ENCODE measurements at regions not wholly inside any gene's neighbourhood (a gene's known extent, or its start where the extent isn't known, plus 50 kb on each side); places are given as distances from the start of the nearest gene placed in this dataset.

DNA sequence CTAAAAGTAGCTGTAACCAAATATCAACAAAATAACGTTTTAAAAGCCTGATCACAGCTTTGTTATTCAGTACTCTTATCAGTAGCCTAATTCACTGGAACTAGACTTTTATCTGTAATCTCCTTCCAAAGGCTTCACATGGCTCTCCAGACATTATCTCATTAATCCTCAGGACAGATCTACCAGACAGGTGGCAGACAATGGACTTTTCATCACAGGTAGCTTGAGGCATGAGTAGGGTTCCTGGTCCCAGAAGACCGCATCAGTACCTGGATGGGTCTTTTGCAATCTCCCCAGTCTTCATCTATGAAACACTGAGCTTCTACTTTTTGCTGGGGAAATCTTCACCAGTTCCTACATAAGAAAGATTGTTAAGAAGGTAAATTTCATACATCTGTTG lies 132.2 kb upstream of the FOXD3 start:
- H3K9me3 ChIP-seq (ENCODE audit: insufficient read depth, low read depth, low read length), result no peaks in the 10 kb centered on the region
- no peaks in the 10 kb centered on the region for H3K79me2 ChIP-seq (ENCODE audit: insufficient read depth, low read length)
- no peak overlapping the region for H3K4me3 ChIP-seq (ENCODE audit: low read length, poor library complexity, severe bottlenecking)
- no peak overlapping the region for H2AFZ ChIP-seq (ENCODE audit: low read length)
- H4K20me1 ChIP-seq (ENCODE audit: insufficient read depth, low read length, poor library complexity, severe bottlenecking), result no peaks in the 10 kb centered on the region
- H3K4me1 ChIP-seq (ENCODE audit: insufficient read depth, low read length, poor library complexity, severe bottlenecking), result no peaks in the 10 kb centered on the region
- no peak overlapping the region for H3K9ac ChIP-seq (ENCODE audit: low read depth, low read length, poor library complexity, severe bottlenecking)
- H3K36me3 ChIP-seq (ENCODE audit: insufficient read depth, low read length), result no peaks in the 10 kb centered on the region
- no peaks in the 10 kb centered on the region for H3F3A ChIP-seq (ENCODE audit: low read depth)
- no peaks in the 10 kb centered on the region for H3K27me3 ChIP-seq (ENCODE audit: insufficient read depth, low read length, poor library complexity, severe bottlenecking)
- H3K4me2 ChIP-seq (ENCODE audit: low read depth, low read length, poor library complexity, severe bottlenecking), result no peak overlapping the region
- no peaks in the 10 kb centered on the region for H3K9me2 ChIP-seq (replicated peaks; ENCODE audit: low read depth, low read length)
- TF ChIP-seq, protein P1, sequence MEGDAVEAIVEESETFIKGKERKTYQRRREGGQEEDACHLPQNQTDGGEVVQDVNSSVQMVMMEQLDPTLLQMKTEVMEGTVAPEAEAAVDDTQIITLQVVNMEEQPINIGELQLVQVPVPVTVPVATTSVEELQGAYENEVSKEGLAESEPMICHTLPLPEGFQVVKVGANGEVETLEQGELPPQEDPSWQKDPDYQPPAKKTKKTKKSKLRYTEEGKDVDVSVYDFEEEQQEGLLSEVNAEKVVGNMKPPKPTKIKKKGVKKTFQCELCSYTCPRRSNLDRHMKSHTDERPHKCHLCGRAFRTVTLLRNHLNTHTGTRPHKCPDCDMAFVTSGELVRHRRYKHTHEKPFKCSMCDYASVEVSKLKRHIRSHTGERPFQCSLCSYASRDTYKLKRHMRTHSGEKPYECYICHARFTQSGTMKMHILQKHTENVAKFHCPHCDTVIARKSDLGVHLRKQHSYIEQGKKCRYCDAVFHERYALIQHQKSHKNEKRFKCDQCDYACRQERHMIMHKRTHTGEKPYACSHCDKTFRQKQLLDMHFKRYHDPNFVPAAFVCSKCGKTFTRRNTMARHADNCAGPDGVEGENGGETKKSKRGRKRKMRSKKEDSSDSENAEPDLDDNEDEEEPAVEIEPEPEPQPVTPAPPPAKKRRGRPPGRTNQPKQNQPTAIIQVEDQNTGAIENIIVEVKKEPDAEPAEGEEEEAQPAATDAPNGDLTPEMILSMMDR (conservative IDR thresholded peaks at IDR 0.05; ENCODE audit: low read length), result no peak
- no peak for TF ChIP-seq EZH2phosphoT487 (IDR thresholded peaks at IDR 0.05; ENCODE audit: borderline replicate concordance)

DNA sequence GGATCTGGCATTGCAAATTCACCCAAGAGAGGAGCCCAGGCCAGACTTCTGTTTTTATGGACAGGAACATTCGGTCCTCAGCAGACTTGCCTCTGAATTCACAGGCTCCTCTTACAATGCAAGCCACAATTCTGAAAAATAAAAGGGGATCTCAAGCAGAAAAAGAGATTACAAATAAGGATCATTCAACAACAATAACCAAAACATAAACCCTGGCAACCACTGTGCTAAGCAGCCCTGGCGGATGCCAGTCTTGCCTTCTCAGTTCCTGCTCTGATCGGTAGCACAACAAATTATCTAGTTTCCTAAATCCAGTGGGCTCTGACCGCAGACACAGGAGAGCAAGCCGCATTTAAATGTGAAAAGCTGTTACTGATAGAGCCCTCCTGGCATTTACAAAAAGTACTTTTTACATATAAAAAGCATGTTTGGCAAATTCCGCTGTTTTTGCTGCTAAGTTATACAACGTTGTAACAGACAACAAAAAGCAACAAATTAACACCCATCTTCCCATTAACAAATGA lies 123.4 kb upstream of the FOXD3 start:
- Histone ChIP-seq H2AFZ (ENCODE audit: low read length) (no peak overlapping the region), H3K9me2 (replicated peaks; ENCODE audit: low read depth, low read length) (no peaks in the 10 kb centered on the region), H3K4me3 (ENCODE audit: low read length, poor library complexity, severe bottlenecking) (no peak overlapping the region), H3K9ac (ENCODE audit: low read depth, low read length, poor library complexity, severe bottlenecking) (no peak overlapping the region), H3K79me2 (ENCODE audit: insufficient read depth, low read length) (no peaks in the 10 kb centered on the region), H3K36me3 (ENCODE audit: insufficient read depth, low read length) (no peaks in the 10 kb centered on the region), H3K4me2 (ENCODE audit: low read depth, low read length, poor library complexity, severe bottlenecking) (no peak overlapping the region), H3K27me3 (ENCODE audit: insufficient read depth, low read length, poor library complexity, severe bottlenecking) (peaks cover 13% of the 10 kb centered on the region), H4K20me1 (ENCODE audit: insufficient read depth, low read length, poor library complexity, severe bottlenecking) (no peaks in the 10 kb centered on the region), H3F3A (ENCODE audit: low read depth) (no peaks in the 10 kb centered on the region), H3K9me3 (ENCODE audit: insufficient read depth, low read depth, low read length) (no peaks in the 10 kb centered on the region), H3K4me1 (ENCODE audit: insufficient read depth, low read length, poor library complexity, severe bottlenecking) (no peaks in the 10 kb centered on the region)
- no peak for TF ChIP-seq EZH2phosphoT487 (IDR thresholded peaks at IDR 0.05; ENCODE audit: borderline replicate concordance)
- TF ChIP-seq, protein P1 (conservative IDR thresholded peaks at IDR 0.05; ENCODE audit: low read length), result no peak

DNA sequence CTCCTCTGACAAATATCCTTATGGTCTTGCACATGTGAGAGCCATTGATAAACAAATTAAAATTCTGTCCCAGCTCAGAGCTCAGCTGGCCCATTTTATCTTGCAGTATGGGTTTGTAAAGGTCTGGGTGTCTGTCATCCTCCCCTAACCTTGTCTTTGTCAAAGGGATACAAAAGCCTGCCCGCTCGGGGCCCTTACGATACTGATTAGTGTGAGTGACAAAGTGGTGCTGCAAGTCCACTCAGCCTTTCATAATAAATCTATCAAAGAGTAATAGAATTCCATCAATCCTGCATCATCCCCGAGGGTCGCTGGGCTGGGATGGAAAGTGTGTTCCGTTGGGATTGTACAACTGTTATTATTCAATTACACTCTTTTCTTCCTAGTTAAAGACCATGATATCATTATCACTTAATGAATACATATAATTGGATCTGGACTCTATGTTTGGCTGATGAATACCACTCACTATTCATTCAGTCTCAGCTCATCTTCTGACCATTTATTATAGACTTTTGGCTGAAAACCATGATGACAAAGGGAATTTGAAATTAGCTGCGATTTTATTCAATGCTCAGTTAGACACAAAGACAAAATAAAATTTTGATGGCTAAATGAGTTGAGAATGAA lies 122.5 kb upstream of the FOXD3 start:
- Histone ChIP-seq H3K27me3 (ENCODE audit: insufficient read depth, low read length, poor library complexity, severe bottlenecking) (peaks cover 13% of the 10 kb centered on the region), H3K9me2 (replicated peaks; ENCODE audit: low read depth, low read length) (no peaks in the 10 kb centered on the region), H2AFZ (ENCODE audit: low read length) (no peak overlapping the region), H3K4me3 (ENCODE audit: low read length, poor library complexity, severe bottlenecking) (no peak overlapping the region), H3F3A (ENCODE audit: low read depth) (no peaks in the 10 kb centered on the region), H3K9ac (ENCODE audit: low read depth, low read length, poor library complexity, severe bottlenecking) (no peak overlapping the region), H4K20me1 (ENCODE audit: insufficient read depth, low read length, poor library complexity, severe bottlenecking) (no peaks in the 10 kb centered on the region), H3K9me3 (ENCODE audit: insufficient read depth, low read depth, low read length) (no peaks in the 10 kb centered on the region), H3K36me3 (ENCODE audit: insufficient read depth, low read length) (no peaks in the 10 kb centered on the region), H3K79me2 (ENCODE audit: insufficient read depth, low read length) (no peaks in the 10 kb centered on the region), H3K4me1 (ENCODE audit: insufficient read depth, low read length, poor library complexity, severe bottlenecking) (no peaks in the 10 kb centered on the region), H3K4me2 (ENCODE audit: low read depth, low read length, poor library complexity, severe bottlenecking) (no peak overlapping the region)
- TF ChIP-seq, protein P1 (conservative IDR thresholded peaks at IDR 0.05; ENCODE audit: low read length), result no peak
- TF ChIP-seq EZH2phosphoT487 (IDR thresholded peaks at IDR 0.05; ENCODE audit: borderline replicate concordance), result no peak
